Activated CD4-positive, CD25-positive, alpha-beta regulatory T cell treated with anti-CD3 and anti-CD28 coated beads, Interleukin-2, amount 50 U/mL, for 72 hours (primary cell): ENCODE measurements at regions not wholly inside any gene's neighbourhood (a gene's known extent, or its start where the extent isn't known, plus 50 kb on each side); places are given as distances from the start of the nearest gene placed in this dataset.

Experiments
- DNase-seq: peaks from one replicate; pipeline ENCODE4 v3.0.0; 2021

DNA sequence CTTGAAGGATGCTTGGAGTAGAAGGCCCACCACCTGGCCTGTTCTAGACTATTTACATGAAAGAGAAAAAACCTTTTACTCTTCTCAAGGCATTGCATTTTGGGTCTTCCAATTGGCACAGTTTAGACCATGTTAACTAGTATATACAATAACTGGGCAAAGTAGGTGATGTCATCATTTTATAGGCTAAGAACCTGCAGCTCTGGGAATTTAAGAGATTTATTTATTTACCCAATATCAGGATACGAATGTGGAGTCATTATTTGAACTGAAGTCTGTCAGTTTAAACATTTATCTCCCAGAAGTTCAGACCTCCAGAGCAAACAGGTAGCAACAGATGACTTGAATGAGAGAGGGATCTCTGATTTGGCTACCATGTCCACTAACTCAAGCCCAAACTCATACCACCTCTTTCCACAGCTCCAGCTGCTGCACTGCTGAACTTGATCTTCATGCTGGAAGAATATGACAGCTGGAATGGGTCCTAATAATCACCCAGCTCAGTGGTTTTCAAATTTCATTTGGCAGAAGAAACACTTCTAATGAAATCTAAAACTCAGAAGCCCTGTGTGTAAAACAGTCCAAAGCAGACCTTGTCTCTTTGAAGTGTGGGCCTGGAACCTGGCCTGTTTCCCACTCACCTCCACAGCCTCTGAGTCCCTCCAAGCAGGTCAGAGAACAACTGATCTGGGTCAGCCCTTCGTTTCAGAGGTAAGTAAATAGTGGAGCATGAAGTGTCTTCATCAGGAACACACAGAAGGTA lies 179.2 kb downstream of the EMP1 start:
- no peak for DNase-seq

DNA sequence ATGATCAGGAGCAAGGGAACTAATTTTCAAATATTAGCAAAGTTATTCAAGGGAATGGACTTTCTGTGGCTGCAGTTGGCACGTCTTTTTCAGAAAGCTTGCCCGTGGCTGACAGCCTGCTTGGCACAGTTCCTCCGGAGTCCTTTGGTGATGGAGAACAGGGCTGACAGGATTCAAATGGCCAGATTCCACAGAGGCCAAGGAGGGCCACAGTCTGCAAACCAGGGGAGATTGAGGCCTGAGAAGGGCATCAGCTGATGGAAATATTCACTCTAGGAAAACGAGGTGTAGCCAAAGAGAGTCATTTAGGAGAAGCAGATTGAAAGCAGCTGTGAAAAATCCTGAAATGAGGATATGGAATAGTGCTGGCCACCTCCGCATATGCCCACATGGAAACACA lies 178.3 kb downstream of the EMP1 start:
- DNase-seq = no peak

DNA sequence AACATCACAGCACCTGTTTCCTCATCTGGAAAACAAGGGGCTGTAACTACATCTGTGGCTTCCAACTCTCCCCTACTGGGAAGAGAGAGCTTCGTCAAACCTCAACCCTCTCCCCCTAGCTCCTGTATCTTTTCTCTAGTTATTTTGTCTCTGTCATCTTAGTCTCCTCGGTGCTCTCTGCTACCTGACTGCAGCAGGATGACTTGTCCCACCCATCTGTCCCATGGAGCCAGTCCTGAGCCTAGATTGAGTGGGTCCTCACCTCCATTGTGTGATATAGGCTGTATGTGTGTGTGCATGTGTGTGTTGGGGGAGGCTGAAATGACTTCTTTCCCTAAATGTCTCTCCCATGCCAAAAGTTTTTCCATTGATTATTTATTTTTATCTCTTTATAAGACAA lies 177.3 kb downstream of the EMP1 start:
- no peak for DNase-seq

DNA sequence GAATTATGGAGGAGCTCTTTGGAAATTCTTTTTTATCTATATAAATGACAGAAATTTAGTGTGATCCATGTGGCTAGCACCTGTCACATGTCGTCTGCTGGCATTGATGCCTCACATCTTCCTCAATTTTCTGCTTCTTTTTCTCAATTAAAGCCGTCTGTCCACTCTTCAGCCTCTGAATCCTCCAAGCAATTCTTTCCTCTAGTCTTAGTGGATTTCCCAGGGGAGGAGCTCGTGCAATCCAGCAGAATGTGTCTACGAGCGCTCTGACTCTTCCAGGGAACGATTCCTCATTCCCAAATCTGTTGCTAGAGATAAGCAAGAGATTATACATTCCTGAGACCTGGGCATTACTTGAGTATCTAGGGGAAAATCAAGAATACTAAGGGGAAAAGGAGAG lies 176.6 kb downstream of the EMP1 start:
- no peak for DNase-seq

DNA sequence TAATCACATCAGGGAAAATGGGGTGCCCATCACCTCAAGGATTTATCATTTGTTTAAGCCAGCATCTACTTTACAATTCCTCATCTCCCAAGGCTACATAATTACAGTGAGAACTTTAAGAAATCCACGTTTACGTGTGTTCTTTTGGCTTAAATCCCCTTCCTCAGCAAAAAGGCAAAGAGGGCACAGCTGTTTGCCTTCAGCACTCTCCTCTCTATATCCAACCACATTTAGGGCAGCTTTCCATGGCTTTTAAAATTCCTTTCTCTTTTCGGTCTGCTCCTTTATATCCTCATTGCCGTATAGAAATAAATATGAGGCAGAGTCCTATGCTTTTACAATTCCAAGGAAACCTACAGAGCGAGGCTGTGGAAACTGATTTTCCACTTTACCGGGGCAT lies 175.9 kb downstream of the EMP1 start:
- no peak for DNase-seq

DNA sequence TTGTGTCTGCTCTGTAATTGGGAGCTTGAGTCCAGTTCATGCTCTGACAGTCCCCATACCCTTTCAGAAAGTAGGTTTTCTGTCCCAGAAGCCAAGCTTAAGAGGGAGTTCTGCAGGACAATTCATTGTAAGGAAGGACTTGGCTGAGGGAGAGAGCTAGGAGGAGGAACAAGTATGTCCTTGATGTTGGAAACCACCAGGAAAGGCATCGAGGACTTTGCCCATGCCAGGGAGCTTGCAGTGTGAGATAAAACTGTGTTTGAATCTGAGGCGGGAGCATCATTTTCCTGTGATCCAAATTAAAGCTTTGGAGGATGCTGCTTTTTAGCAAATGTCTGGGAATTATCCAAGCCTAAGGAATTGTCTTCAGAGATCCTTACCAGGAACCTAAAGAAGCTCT lies 175.3 kb downstream of the EMP1 start:
- no peak for DNase-seq

DNA sequence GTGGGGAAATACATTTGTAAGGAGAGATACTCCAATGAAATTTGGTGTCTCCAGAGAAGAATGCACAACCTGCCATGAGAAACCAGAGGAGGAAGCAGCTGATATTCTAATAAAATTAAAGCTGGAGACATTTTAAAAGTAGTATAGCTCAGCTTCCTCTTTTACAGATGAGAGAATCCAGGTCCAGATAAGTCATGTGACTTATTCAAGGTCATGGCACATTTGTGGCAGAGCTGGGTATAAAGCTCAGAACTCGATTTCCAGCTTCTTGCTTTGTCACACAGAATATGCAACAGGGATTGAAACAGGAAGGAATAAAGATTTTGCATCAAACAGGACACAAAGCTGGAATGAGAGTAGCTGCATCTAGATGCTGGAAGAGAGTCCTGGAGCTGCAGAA lies 174.8 kb downstream of the EMP1 start:
- no peak for DNase-seq

DNA sequence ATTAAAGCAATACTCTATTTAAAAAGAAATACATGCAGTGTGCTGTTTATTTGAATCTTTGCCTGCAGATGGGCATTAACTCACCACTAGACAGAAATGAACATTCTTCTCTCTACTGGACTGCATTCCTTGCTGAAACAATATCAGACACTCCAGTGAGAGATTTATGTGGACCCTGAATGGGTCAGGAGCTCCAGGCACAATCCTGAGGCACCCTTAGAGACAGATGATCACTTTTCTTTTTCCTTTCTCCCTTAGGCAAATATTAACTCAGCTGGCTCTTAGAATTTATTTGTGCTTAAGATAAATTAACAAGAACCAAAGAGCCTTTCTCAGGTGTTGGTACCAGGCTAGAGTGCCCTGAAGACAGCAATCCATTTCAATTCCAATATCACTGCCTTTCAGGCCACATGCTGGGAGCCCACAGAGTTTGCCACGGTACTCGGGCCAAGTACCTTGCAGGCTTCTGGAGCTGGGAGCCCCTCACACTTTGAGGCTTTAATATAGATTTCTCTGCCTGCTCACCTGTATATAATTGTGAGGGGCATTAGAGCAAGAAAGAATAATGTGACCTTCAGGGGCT lies 173.0 kb downstream of the EMP1 start:
- no peak for DNase-seq

DNA sequence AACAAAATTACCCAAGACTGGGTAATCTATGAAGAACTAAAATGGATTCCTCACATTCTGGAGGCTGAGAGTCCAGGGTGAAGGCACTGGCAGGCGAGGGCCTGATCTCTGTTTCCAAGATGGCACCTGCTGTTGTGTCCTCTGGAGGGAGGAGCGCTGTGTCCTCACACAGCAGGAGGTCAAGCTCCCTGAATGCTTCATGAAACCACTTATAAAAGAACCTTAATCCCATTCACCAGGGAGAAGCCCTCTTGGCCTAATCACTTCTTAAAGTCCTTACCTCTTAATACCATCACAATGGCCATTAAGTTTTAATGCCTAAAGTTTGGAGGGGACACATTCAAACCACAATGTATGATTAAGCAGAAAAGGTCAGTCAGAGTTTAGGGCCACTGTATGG lies 172.4 kb downstream of the EMP1 start:
- no peak for DNase-seq

DNA sequence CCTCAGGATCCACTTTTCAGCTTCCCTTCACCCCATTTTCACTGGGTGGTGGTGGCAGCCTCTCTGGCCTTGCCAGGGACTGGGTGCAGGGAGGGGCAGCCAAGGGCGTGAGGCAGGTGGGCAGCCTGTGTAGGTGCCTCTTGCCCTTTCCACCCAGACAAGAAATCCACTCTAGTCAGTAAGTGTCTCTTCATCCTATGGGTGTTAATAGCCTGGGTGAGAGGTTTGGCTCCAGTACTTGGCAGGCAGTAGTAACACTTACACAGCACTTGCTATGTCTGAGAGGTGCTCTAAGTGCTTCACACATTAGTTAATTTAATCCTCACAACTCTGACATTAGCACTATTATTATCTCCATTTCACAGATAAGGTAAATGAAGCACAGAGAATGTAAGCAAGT lies 171.9 kb downstream of the EMP1 start:
- no peak for DNase-seq

DNA sequence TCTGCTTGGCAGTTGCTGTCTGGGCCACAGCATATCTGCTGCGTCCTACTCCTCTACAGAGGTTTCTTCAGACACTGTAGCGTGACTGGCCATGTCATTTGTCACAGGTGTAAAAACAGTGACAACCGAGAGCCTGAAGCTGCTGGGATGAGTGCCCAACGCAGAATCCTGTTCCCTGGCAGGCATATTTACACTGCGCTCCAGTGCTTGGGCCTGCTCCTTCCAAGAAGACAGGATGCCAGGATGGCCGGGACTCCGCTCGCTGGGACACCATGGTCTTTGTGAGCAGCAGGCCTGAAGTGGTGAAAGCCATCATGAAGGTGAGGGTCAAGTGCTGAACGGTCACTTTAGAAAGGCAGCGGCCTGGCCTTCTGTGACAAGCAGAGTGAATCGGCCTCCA lies 171.4 kb downstream of the EMP1 start:
- DNase-seq = no peak

DNA sequence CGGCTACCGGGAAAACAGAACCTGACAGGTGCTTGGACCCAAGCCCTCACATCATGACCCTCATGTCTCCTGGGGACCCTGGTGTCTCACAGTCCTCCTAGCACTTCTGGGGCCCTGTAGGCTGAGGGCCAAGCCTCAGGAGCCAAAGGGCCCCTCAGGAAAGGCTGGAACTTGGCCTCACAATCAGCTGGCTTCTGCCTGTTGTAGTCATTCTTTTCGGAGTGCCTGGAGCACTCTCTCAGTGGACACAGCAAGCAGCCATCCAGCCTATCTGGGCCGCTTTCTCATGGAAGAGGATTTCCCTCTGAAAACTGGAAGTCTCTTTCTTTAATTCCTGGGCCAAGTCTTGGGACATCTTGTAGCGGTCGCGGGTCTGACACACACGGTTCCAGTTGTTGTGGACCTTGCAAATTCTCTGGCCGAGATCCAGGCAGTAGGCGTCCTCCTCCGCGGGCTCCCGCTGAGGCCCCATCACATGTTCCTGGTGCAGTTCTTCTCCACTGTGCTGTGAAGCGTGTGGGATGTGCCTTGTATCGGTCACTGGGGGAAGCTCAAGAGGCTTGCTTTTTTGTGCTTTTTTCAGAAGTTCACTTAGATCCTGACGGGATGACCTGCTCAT lies 169.3 kb downstream of the EMP1 start:
- no peak for DNase-seq

DNA sequence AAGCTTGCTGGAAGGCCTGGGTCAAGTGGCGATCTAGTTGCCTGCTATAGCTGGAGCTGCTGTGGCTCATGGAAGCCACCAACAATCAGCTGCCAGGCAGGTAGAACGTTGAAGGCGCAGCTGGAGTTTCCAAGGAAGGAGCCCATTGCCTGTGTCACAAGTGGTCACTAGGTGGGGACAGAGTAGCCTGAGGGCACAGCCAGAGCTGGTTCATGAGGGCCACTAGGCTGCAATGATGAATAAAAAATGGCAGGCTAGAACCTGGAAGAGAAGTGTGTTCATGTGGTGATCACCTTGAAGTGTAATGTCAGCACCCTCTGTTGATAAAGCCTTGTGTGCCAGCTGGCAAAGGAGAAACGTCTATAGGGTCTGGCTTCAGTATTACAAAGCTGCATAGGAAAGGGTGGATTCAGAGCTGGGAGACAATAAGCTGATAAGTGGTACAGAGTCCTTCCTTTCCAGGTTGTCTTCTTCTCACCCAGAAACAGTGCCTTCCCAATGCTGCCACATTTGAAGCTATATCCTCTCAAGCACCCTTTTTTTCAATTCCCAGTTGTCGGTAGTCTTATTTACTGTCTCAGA lies 165.8 kb downstream of the EMP1 start:
- DNase-seq = peak; percentile 49

DNA sequence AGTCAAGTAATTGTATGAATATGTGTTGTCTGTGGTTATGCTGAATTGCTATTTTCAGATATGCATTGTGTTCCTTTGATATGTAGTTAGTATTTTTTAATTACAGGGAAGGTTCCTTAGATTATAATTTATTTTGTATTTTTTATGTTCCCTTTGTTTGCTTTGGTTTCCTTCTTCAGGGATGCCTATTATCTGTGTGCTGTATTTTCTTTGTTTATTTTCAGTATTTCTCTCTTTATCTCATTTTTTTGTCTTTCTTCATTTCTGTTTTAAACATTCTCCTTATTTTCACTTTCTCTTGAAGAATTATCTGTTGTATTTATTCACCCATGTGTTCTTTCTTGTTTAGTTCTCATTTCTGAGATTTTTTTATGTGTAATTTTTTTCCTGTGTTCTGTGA lies 163.1 kb downstream of the EMP1 start:
- DNase-seq = no peak

DNA sequence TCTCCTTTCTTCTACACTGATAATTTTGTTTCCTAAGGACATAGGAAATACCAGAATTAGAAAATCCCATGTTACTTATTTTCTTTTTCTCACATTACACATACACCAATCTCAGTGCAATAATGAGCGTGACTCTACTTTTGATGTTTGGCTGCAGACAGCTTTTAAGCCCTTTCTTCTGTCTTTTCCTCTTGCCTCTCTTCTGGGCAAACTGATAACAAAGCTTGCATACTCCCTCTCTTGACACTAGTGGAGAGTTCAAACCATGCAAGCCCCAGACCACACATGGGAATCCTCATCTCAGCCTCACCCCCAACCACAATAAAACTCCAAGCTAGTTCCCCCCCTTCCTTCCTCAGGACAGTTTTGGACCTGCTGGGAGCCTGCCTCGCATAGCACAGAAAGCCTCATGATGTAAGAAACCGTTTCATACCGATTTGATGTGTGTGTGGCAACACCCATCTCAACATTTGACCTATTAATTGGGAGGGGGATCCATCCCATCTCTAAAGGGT lies 161.9 kb downstream of the EMP1 start:
- no peak for DNase-seq

DNA sequence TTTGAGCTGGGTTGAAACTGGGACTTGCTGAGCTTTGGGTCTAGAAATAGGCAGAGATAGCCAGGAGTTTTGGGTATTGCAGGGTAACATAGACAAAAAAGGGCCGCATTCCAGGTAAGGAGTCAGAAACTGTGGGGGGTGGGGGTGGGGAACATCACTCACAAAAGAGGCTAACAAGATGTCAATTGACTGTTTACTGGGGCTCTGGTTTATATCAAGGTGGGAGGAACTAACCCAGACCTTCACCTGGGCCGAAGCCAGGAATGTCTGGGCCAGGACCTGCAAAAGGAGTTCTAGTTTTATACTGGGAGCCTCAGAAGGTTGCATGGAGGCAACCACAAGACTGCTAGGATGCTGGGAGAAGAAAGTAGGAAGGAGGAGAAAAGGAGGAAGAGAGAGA lies 154.4 kb downstream of the EMP1 start:
- DNase-seq = no peak

DNA sequence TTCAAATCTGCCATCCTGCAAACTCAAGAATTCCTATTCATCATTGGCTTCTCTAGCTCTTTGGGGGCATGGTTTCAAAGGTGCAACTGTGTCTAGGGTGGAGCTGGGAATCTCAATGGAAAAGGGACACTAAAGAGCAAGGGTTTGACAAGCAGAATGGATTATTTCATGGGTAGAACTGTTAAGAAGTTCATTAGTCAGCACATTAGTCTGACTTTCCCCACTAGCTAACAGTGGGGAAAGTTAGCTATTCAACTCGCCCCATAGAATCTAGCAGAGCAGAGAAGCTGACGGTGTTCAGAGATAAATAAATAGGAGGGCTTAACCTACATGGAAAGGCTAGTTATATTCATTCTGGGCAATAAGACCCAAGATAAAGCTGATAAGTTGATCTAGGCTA lies 153.9 kb downstream of the EMP1 start:
- no peak for DNase-seq

DNA sequence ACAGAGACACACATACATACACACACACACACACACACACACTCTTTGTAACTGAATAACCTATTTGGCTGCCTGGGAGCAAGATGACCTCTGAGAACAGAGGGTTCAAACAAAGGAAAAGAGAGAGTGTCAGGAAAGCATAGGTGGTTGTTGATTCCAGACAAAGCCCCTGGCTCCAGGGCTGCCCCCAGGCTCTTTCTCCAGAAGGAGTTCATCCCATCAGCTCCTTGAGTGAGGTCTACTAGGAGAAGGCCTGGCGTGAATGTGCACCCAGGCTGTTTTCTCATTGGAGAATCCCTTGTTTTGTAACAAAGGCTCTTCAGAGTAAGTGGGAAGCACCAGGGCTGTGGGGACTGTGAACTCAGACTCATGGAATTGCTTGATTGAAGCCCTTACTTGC lies 151.9 kb downstream of the EMP1 start:
- no peak for DNase-seq

DNA sequence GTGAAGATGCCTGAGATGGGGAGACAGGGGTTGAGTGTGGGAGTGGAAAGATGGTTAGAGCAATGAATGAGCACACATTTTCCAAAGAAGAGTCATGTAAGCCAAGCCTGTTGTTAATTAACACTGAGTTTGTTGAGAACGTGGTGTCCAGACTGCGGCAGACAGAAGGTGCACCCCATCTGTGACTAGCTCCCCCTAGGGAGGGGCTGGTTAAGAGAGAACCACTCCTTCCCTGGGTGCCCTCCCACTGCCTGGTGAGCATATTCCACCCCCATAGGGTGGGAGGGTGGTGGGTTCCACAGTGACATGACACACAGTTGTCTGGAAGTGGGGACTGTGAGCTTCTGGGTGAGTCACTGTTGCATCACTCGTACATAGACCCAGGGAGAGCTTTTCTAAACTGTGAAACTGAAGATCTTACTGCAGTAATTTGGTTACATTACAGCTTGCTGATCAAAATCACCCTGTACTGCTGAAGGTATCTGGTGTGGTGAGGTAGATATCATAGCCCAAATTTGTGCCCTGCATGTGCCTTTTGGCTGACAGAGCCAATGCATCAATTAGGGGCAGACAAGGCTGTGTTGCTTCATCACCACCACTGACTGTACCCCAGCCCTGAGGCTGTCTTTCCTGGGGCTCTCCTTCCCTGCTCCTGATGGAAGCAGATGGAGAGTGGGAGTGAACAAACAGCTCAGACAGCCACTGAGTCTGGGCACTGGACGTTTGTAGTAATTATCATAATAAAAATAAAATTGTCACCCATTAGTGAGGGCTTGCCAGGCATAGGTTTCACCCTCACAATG lies 150.9 kb downstream of the EMP1 start:
- DNase-seq = no peak

DNA sequence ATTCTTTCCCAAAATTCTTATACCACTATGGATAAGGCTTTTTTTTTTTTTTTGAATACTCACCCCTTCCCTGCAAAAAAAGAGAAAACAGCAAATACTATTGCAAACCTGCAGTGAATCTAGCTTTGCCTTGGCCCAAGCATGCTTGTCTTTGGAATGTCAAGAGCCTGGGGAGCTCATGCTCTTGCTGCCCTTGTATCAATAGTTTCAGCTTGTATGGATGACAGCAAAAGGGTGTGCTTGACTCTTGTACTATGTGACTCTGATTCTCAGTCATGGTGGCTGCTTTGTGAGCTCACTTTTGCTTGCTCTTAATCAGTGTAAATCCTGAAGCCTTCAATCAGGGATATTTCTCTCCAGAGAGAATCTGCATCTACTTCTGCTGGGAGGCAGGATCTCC lies 149.2 kb downstream of the EMP1 start:
- no peak for DNase-seq

DNA sequence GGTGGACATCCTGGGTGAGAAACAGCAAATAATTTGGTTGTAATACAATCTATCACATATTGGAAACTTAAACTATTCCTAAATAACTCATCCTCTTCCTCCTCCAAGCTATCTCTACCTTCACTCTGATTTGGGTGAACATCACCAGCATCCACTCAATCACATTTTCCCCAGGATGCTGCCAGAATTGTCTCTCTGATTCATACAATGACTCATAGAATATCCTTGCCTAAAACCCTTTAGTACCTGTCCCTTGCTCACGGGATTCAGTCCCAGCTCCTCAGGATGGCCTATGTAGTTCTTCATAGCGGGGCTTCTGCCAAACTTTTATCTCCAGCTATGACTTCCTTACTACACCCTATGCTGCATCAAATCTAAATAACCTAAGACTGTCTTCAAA lies 146.8 kb downstream of the EMP1 start:
- DNase-seq = no peak

DNA sequence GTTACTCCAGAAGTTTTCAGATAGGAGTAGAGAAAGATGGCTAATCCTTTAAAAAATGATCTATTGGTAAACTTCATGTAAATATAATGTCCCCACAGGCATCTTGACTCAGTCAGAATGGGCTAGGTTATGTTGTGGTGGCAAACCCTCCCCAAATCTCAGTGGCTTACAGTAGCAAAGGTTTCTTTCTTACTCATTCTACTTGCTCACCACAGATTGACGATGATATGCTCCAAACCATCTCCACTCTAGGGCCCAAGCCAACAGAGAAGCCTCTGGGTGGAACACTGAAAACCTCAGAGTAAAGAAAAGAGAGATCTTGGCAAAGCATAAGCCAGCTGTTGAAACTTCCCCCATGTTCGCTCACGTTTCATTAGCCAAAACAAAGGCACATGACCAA lies 146.4 kb downstream of the EMP1 start:
- DNase-seq = no peak

DNA sequence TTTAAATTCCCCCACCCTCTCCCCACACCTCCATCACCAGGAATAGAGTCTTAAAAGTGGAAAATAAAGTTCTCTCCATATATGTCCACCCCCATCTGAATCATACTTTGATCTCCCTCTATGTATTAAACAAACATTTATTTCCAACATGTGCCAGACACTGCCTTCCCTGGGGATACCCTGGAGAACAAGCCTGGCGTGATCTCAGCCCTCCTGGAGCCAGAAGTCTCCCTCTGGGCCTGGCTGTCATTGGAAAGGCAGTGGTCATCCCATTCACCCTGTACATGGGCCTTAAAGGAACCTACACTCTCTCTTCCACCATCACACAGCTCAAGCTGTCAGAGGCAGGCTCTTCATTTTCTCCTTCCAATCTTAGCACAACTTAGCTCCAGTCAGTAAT lies 143.6 kb downstream of the EMP1 start:
- DNase-seq = no peak
